Activated CD4-positive, alpha-beta T cell treated with anti-CD3 and anti-CD28 coated beads, Interleukin-2, amount 50 U/mL, for 1 hour (primary cell): ENCODE measurements at regions not wholly inside any gene's neighbourhood (a gene's known extent, or its start where the extent isn't known, plus 50 kb on each side); places are given as distances from the start of the nearest gene placed in this dataset.
"Not testable (repeated sequence)": the region's sequence is repeated elsewhere in the genome, so short reads cannot be mapped to it uniquely, and the experiment has no call there.

ENCODE experiments used
- DNase-seq: peaks from one replicate; pipeline ENCODE4 v3.0.0-alpha.2; 2020

GRCh38 chr12:75633789-75634188 lies 122.4 kb upstream of the KRR1 start:
- no peak for DNase-seq

GRCh38 chr12:75632442-75632841 lies 121.0 kb upstream of the KRR1 start:
- no peak for DNase-seq

- no peak for DNase-seq
Measured at GRCh38 chr12:75631831-75632230, 120.4 kb upstream of the KRR1 start.

- no peak for DNase-seq
Measured at GRCh38 chr12:75630091-75630490, 118.7 kb upstream of the KRR1 start.

- DNase-seq, result no peak
Measured at GRCh38 chr12:75628916-75629315, 117.5 kb upstream of the KRR1 start.

GRCh38 chr12:75628511-75628910 lies 117.1 kb upstream of the KRR1 start:
- DNase-seq, result no peak

- DNase-seq, result no peak
Measured at GRCh38 chr12:75623631-75624154, 112.3 kb upstream of the KRR1 start.

GRCh38 chr12:75622492-75622891 lies 111.1 kb upstream of the KRR1 start:
- no peak for DNase-seq

- DNase-seq, result not testable (repeated sequence)
Measured at GRCh38 chr12:75614396-75614795, 103.0 kb upstream of the KRR1 start.

GRCh38 chr12:75613981-75614380 lies 102.6 kb upstream of the KRR1 start:
- DNase-seq, result no peak

- no peak for DNase-seq
Measured at GRCh38 chr12:75611041-75611440, 99.6 kb upstream of the KRR1 start.

GRCh38 chr12:75606956-75607355 lies 95.5 kb upstream of the KRR1 start:
- DNase-seq, result no peak

GRCh38 chr12:75606151-75606550 lies 94.7 kb upstream of the KRR1 start:
- DNase-seq, result no peak

- no peak for DNase-seq
Measured at GRCh38 chr12:75603475-75603874, 92.1 kb upstream of the KRR1 start.

GRCh38 chr12:75602106-75602505 lies 90.7 kb upstream of the KRR1 start:
- no peak for DNase-seq

- DNase-seq, result no peak
Measured at GRCh38 chr12:75600146-75600545, 88.7 kb upstream of the KRR1 start.

- DNase-seq, result no peak
Measured at GRCh38 chr12:75599061-75599460, 87.7 kb upstream of the KRR1 start.

- no peak for DNase-seq
Measured at GRCh38 chr12:75596406-75596805, 85.0 kb upstream of the KRR1 start.

GRCh38 chr12:75592638-75593335 lies 81.4 kb upstream of the KRR1 start:
- no peak for DNase-seq

- no peak for DNase-seq
Measured at GRCh38 chr12:75592086-75592485, 80.7 kb upstream of the KRR1 start.

- no peak for DNase-seq
Measured at GRCh38 chr12:75591628-75592027, 80.2 kb upstream of the KRR1 start.

GRCh38 chr12:75589801-75590200 lies 78.4 kb upstream of the KRR1 start:
- DNase-seq, result no peak

GRCh38 chr12:75587340-75588106 lies 76.1 kb upstream of the KRR1 start:
- no peak for DNase-seq

GRCh38 chr12:75585330-75585729 lies 73.9 kb upstream of the KRR1 start:
- no peak for DNase-seq
